Stomach smooth muscle (tissue), 2 donors: ENCODE measurements at regions not wholly inside any gene's neighbourhood (a gene's known extent, or its start where the extent isn't known, plus 50 kb on each side); places are given as distances from the start of the nearest gene placed in this dataset.

Experiments
- H3K27ac ChIP-seq: one replicate; pipeline ENCODE4 v1.7.0; 2013; ENCODE audit warnings: mild to moderate bottlenecking, low read length, inconsistent platforms
- H3K27me3 ChIP-seq, 2 donors: one replicate each; pipeline ENCODE4 v1.7.0; 2013; ENCODE audit warnings: low read length in 2 of 2; ENCODE audit not compliant: insufficient read depth in 2 of 2, control insufficient read depth in 1 of 2
- H3K36me3 ChIP-seq, 2 donors: one replicate each; pipeline ENCODE4 v1.7.0; 2013; ENCODE audit warnings: low read length in 2 of 2; ENCODE audit not compliant: control insufficient read depth in 2 of 2, insufficient read depth in 2 of 2
- H3K4me1 ChIP-seq: one replicate; pipeline ENCODE4 v1.7.0; 2013; ENCODE audit warnings: low read length; ENCODE audit not compliant: control insufficient read depth, insufficient read depth
- H3K4me3 ChIP-seq, 2 donors: one replicate each; pipeline ENCODE4 v1.7.0; 2013; ENCODE audit warnings: low read length in 2 of 2
- H3K9ac ChIP-seq, 2 donors: one replicate each; pipeline ENCODE4 v1.7.0; 2013; ENCODE audit warnings: low read length in 2 of 2, mild to moderate bottlenecking in 1 of 2
- H3K9me3 ChIP-seq, 2 donors: one replicate each; pipeline ENCODE4 v1.7.0; 2013; ENCODE audit warnings: low read length in 2 of 2; ENCODE audit not compliant: control insufficient read depth in 2 of 2
- donor health status: healthy.
- donor health status: Pancreatic carcinoma.

GRCh38 chr16:72362476-72362875, 190.5 kb upstream of the PMFBP1 start:
- Histone ChIP-seq H3K4me1 (no peaks in the 10 kb centered on the region), H3K4me3 (no peak overlapping the region), H3K36me3 (no peaks in the 10 kb centered on the region), H3K27me3 (no peaks in the 10 kb centered on the region), H3K27ac (no peak overlapping the region), H3K9me3 (peaks cover 5% of the 10 kb centered on the region in 2 donors), H3K9ac (no peak overlapping the region)

GRCh38 chr16:72357910-72358309, 186.0 kb upstream of the PMFBP1 start:
- Histone ChIP-seq H3K4me3 (no peak overlapping the region), H3K27ac (no peak overlapping the region), H3K36me3 (no peaks in the 10 kb centered on the region), H3K4me1 (no peaks in the 10 kb centered on the region), H3K27me3 (no peaks in the 10 kb centered on the region), H3K9ac (no peak overlapping the region), H3K9me3 (no peaks in the 10 kb centered on the region)

- H3K36me3 ChIP-seq, result no peaks in the 10 kb centered on the region
- H3K27ac ChIP-seq, result no peak overlapping the region
- no peak overlapping the region for H3K9ac ChIP-seq
- H3K9me3 ChIP-seq, result no peaks in the 10 kb centered on the region
- H3K4me1 ChIP-seq, result no peaks in the 10 kb centered on the region
- H3K4me3 ChIP-seq, result no peak overlapping the region
- no peaks in the 10 kb centered on the region for H3K27me3 ChIP-seq
Measured at GRCh38 chr16:72355561-72355960, 183.6 kb upstream of the PMFBP1 start.

- Histone ChIP-seq H3K4me3 (no peak overlapping the region), H3K27ac (no peak overlapping the region), H3K9ac (no peak overlapping the region), H3K9me3 (no peaks in the 10 kb centered on the region), H3K36me3 (no peaks in the 10 kb centered on the region), H3K27me3 (no peaks in the 10 kb centered on the region), H3K4me1 (no peaks in the 10 kb centered on the region)
Measured at GRCh38 chr16:72349719-72350118, 177.8 kb upstream of the PMFBP1 start.

GRCh38 chr16:72332926-72333325, 161.0 kb upstream of the PMFBP1 start:
- Histone ChIP-seq H3K36me3 (no peaks in the 10 kb centered on the region), H3K27ac (no peak overlapping the region), H3K4me3 (no peak overlapping the region), H3K4me1 (no peaks in the 10 kb centered on the region), H3K9me3 (peaks cover 0 to 3% of the 10 kb centered on the region in 2 donors), H3K27me3 (no peaks in the 10 kb centered on the region), H3K9ac (no peak overlapping the region)

GRCh38 chr16:72324578-72324977, 152.6 kb upstream of the PMFBP1 start:
- no peaks in the 10 kb centered on the region for H3K36me3 ChIP-seq
- H3K4me1 ChIP-seq, result no peaks in the 10 kb centered on the region
- H3K27me3 ChIP-seq, result no peaks in the 10 kb centered on the region
- H3K4me3 ChIP-seq, result no peak overlapping the region
- no peak overlapping the region for H3K9ac ChIP-seq
- no peak overlapping the region for H3K27ac ChIP-seq
- no peaks in the 10 kb centered on the region for H3K9me3 ChIP-seq

- H3K27me3 ChIP-seq, result no peaks in the 10 kb centered on the region
- no peak overlapping the region for H3K9ac ChIP-seq
- no peaks in the 10 kb centered on the region for H3K4me1 ChIP-seq
- H3K27ac ChIP-seq, result no peak overlapping the region
- no peaks in the 10 kb centered on the region for H3K9me3 ChIP-seq
- no peaks in the 10 kb centered on the region for H3K36me3 ChIP-seq
- no peak overlapping the region for H3K4me3 ChIP-seq
Measured at GRCh38 chr16:72317446-72317845, 145.5 kb upstream of the PMFBP1 start.

GRCh38 chr16:72313903-72314302, 141.9 kb upstream of the PMFBP1 start:
- no peaks in the 10 kb centered on the region for H3K36me3 ChIP-seq
- H3K27ac ChIP-seq, result no peak overlapping the region
- H3K4me3 ChIP-seq, result no peak overlapping the region
- no peaks in the 10 kb centered on the region for H3K4me1 ChIP-seq
- no peaks in the 10 kb centered on the region for H3K27me3 ChIP-seq
- H3K9ac ChIP-seq, result no peak overlapping the region
- H3K9me3 ChIP-seq, result no peaks in the 10 kb centered on the region

GRCh38 chr16:72312828-72313227, 140.9 kb upstream of the PMFBP1 start:
- Histone ChIP-seq H3K9me3 (peaks cover 0 to 2% of the 10 kb centered on the region in 2 donors), H3K4me3 (no peak overlapping the region), H3K4me1 (no peaks in the 10 kb centered on the region), H3K9ac (no peak overlapping the region), H3K36me3 (no peaks in the 10 kb centered on the region), H3K27ac (no peak overlapping the region), H3K27me3 (no peaks in the 10 kb centered on the region)

GRCh38 chr16:72311426-72311825, 139.5 kb upstream of the PMFBP1 start:
- Histone ChIP-seq H3K36me3 (no peaks in the 10 kb centered on the region), H3K27ac (no peak overlapping the region), H3K9me3 (peaks cover 0 to 2% of the 10 kb centered on the region in 2 donors), H3K27me3 (no peaks in the 10 kb centered on the region), H3K9ac (no peak overlapping the region), H3K4me3 (no peak overlapping the region), H3K4me1 (no peaks in the 10 kb centered on the region)

- Histone ChIP-seq H3K9me3 (peaks cover 0 to 2% of the 10 kb centered on the region in 2 donors), H3K4me3 (no peak overlapping the region), H3K36me3 (no peaks in the 10 kb centered on the region), H3K9ac (no peak overlapping the region), H3K27me3 (no peaks in the 10 kb centered on the region), H3K4me1 (no peaks in the 10 kb centered on the region), H3K27ac (no peak overlapping the region)
Measured at GRCh38 chr16:72309001-72309400, 137.0 kb upstream of the PMFBP1 start.
